ENCODE measurements at regions not wholly inside any gene's neighbourhood (a gene's known extent, or its start where the extent isn't known, plus 50 kb on each side); places are given as distances from the start of the nearest gene placed in this dataset.
"Not testable (repeated sequence)": the region's sequence is repeated elsewhere in the genome, so short reads cannot be mapped to it uniquely, and the experiment has no call there.

DNA sequence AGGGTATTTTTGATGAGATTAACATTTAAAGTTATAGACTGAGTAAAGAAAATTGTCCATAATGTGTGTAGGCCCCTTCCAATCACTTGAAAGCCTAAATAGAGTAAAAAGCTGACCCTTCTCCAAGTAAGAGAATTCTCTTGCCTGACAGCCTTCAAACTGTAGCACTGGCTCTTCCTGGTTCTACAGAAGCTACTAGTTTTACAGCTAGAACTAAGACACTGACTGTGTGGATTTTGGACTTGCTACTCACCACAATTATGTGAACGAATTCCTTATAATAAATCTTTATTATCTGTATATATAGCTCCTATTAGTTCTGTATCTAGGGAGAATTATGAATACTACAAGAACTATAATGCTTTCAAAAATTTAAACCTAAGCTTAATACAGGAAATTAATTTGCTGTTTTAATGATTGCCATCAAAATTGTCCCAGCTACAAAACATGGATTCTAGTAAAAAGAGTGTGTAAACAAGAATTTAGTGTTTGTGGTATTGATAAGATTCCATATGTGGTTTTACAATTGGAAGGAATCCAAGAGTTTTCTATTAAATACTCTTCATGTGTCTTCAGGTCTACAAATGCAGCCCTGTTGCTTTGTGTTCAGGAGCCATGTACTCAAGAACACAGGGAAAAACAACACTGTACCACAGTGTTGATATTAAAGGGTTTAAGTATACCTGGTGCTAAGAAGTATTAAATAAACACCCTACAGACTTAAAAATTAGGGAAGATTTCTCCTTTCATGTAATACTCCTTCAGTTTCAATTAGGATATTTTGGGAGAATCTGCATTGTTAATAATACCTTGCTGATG, 366.5 kb downstream of the CXXC4 start:
- peak; percentile 82 for DNase-seq

DNA sequence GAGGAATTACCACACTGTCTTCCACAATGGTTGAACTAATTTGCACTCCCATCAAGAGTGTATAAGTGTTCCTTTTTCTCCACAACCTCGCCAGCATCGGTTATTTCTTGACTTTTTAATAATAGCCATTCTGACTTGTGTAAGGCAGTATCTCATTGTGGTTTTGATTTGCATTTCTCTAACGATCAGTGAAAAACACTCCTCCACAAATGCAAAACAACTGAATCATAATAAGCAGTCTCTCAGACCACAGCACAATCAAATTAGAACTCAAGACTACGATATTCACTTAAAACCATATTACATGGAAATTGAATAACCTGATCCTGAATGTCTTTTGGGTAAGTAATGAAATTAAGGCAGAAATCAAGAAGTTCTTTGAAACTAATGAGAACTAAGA, 371.7 kb downstream of the CXXC4 start:
- DNase-seq, result no peak

DNA sequence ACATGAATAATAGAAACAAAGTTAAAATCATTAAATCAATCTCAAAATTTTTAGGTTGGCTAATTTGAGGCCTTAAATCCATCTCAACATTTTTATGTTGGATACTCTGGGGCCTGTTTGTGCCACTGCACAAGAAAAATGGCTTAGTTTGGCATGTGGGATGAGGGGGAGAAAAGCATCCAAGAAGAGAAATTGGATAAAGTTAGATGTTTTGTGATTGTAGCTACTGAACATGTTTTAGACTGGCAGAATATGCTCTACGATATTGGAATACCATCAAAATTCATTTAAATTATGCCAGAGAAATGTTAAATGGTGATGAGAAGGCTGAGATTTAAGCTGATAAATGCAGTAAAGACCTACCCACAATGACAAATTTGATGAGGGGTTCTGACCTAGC, 376.9 kb downstream of the CXXC4 start:
- DNase-seq, result no peak

DNA sequence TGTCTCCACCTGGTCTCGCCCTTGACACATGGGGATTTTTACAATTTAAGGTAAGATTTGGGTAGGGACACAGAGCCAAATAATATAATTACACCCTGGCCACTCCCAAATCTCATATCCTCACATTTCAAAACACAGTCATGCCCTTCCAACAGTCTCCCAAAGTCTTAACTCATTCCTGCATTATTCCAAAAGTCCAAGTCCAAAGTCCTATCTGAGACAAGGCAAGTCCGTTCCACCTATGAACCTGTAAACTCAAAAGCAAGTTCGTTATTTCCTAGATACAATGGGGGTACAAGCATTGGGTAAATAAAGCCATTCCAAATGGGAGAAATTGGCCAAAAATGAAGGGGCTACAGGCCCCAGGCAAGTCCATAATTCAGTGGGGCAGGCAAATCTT, 380.8 kb downstream of the CXXC4 start:
- no peak for DNase-seq

DNA sequence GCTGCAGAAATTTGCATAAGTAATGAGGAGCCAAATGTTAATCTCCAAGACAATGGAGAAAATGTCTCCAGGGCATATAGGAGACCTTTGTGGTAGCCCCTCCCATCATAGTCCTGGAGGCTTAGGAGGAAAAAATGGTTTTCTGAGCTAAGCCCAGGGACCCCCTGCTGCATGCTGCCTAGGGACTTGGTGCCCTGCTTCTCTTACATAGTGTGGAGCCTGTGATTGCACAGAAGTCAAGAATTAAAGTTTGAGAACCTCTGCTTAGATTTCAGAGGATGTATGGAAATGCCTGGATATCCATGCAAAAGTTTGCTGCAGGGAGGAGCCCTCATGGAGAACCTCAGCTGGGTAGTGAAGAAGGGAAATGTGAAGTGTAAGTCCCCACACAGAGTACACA, 379.4 kb upstream of the TACR3 start:
- peak; percentile 2 for DNase-seq

DNA sequence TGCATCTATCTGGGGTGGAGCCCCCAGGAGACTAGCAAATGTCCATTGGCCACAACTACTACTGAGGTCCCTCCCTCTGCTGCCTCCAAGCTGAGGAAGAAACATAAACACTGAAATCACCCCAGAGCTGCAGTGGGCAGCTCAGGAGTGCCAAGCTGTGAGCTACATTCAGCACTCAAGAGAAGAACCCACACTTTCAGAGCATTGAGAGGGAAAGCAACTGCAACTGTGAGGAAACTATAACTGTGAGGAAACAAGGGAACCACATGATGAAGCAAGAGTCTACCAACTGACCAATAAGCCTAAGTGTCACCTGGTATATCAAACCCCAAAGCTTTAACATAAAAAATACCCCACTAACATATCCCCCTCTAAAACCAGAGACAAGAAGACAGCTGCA, 373.5 kb upstream of the TACR3 start:
- DNase-seq, result no peak

DNA sequence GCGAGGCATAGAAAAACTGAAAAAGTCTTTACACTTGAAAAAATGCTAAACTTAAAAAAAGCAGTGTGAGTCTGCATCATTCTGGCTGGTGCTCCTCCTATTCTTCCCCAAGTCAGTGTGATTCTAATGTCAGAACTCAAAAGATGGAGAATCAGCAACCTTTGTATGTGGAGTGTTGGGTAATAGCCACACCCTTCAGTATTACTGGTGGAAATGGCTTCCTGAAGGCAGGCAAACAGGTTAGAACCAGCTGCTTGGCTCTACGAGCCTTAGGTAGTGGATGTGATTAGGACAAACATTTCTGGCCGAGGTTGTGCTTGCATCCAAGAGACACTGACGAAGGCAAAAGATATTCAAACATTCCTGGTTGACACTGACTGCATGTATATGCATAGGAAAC, 353.4 kb upstream of the TACR3 start:
- DNase-seq, result no peak

DNA sequence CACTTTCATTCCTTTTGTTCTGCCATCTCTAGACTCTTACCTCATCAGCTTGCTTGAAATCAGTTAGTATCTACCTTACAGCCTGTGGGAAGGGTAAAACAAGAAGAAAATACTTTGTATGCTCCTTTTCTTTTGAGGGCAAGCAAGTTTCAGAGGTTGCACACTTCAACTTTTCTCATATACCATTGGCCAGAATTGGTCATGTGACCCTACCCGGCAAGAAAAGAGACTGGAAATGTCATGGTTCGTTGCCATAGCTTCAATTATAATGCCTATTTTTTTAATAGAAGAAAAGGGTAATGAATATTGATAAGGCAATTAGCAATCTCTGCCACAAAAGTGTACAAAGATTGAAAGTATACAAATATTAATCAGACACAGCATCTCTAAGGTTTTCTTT, 346.7 kb upstream of the TACR3 start:
- DNase-seq, result no peak

DNA sequence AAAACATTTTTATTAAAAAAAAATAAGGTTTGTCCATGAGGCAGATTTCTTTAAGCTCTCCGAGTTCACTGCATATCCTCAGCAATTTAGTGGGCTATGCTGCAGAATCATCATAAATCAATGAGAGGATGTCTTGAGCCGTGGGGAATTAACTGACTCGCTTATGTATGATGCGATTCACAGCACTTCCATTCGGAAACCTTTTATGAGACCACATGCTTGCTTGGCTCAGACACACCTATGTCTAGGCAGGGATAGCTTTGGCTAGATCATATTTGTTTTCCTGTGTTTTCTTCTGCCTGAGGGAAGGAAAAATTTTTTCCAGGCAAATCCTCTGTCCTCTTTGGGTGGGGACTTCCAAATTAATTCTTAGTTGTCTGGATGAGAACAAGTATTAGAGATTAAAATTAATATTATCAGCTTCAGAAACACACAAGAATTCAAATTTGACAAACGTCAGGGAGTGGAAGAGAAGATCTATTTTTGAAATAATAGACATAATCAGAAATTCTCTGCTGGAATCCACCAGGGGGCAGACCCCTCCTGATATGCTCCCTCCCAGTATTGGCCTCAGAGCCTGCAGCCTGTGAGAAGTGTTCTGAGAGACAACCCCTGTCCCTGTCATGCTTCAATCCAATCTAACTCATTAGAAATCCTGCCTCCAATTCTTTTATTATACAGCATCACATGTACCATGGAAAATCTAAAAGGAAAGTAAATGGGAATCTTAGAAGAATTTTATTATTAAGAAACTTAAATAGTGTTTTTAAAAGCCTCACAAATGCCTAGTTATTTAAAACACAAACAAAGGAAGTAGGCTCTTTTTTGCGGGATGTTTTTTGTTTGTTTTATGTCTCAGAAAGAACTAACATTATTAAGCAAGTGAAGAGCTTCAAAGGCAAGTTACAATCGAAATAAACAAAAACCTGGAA, 345.1 kb upstream of the TACR3 start:
- DNase-seq, result peak; percentile 86

DNA sequence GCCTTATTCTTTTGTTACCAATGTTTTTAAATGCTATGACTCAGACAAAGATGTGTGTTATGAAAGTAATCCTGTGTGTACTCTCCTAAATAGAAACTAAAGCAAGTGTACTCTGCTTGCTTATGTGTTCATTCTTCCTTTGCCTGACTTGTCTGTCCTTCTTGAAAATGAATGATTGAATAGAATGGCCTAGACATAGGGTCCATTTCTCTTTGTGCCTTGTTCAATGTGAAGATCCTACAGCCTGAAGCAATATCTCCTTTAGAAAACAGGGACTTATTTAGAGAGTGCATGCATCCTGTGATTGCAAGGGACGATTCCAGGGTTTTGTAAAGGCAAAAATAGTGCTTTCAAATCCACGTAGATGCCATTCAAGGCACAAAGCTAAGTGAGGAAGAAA, 343.6 kb upstream of the TACR3 start:
- peak; percentile 39 for DNase-seq

DNA sequence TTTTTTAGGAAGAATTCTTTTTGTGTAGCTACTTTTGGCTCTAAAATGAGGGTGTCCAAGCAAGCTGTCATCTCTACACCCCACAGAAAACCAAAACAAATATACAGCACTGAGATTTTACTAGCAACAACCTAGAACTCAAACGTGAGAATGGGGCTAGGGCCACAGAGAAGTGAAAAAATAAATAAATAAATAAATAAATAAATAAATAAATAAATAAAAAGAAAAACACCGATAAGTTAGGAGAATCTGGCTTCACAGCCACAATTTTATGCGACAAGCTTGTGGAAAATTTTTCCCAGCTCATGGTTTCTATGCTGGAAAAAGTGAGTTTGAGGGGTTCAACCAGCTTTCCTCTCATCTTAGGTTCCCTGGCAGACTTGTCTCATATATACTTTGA, 324.6 kb upstream of the TACR3 start:
- no peak for DNase-seq

DNA sequence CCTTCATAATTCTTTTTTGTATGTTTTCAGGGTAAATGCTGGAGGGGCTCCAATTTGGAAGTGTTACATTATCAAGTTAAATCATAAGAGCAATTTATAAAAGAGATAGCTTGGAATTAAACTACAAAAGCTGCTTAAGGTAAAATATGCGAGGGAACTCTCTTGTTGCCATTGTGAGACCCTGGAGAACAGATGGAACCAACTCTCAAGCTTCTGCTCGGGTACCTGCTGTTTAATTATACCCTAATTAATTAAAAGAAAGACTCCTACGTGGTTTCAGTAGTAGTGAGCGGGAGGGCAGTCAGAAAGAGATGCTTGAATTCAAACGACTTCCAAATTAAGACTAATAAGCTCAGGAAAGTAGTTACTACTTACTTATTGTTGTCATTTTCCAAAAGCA, 313.1 kb upstream of the TACR3 start:
- DNase-seq, result no peak

DNA sequence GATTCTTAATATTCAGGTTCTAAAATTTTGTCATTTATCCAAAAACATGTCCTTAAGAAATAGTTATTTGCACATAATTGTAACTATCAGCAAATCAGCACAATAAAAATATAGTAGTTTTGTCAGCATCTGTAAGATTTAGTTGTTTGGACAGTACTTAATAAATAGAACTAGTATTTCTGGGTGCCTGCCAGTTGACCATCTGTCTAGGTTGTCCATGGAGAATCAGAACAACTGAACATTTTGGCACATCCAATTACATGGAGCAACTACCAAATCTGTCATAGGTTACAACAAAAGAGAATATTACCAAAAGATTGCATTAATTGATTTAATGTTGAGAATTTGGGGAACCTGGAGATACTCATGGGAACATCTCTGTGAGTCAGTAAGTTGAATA, 305.5 kb upstream of the TACR3 start:
- no peak for DNase-seq

DNA sequence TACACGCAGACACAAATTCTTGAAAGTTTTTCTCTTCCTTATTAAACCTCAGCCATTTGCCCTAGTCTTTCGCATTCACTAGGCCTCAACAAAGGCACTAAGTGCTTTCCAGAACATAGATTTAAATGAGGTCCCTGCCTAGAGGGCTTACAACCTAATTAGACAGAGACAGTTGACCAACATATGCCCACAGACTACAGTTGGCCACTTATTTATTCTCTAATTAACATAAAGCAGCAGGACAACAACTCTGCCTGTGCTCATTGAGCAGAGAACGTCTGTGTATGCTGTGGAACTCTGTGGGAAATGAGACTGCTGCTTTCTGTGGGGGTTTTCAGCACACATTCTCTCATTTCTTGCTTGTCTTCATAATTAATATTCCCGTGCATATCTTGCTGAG, 303.0 kb upstream of the TACR3 start:
- DNase-seq, result no peak

DNA sequence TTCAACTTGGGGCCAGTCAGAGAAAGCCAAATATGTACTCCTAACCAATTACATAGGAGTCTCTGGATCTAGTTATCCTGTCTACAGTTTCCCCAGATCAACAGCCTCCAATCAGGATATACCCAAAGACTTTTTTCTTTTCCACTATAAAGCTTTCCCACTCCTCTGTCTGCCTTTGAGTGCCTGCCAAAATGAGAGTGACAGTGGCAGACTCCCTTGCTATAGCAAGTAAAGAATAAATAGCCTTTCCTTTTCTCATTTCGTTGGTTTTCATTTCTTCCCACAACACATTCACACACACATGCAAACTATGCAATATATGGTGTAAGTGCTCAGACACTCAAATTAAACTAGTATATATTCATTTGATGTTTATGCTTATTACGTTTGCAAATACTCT, 302.4 kb upstream of the TACR3 start:
- no peak for DNase-seq

DNA sequence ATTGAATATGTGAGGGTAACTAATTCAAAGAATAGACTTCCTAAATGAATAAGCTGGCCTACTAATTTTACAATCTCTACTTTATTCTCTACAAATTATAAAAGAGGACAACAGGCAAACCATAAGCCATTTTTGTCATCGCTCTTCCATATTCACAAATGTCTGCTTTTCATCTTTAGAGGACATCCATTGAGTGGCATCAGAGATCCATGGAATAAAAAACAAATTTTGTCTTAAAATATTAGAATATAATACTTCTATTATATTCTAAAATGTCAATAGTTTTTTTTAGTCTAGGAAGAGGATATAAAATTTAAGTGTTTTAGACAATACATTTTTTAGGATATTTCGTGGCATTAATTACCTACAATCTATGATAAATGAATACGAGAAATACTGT, 300.9 kb upstream of the TACR3 start:
- no peak for DNase-seq

DNA sequence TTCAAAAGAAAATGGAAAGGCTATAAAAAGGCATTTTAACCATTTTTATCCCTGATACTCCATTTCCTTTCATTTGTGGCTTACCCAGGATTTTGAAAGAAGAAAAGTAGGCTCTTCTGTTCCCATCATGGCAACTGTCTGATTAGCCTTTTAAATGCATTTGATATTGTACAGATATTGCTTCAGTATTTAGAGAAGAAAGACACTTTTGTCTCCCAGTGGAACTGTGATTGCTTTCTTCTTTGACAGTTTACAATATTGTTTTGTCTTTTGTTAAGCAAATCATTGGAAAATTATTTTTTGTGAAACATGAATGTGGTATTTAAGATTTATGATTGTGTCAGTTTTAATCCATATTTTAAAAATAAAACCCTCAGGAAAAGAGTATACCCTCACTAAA, 297.4 kb upstream of the TACR3 start:
- DNase-seq, result no peak

DNA sequence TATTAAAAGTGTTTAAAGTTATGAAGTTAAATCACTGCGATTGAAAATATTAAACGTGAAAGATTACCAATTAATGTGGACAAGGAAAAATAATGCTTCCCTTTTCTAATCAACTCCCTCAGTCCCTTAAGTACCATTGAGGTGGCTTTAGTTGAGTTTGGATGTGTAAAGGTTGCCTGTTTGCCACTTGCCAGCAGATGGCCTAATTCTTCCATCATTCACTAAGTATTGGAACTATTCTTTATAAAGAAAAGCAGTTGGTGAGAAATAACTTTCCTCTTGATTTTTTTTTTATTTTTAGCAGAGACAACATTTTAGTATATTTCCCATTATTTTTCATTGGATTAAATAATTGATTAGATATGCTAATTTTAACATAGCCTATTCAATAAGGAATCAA, 295.9 kb upstream of the TACR3 start:
- peak; percentile 65 for DNase-seq

DNA sequence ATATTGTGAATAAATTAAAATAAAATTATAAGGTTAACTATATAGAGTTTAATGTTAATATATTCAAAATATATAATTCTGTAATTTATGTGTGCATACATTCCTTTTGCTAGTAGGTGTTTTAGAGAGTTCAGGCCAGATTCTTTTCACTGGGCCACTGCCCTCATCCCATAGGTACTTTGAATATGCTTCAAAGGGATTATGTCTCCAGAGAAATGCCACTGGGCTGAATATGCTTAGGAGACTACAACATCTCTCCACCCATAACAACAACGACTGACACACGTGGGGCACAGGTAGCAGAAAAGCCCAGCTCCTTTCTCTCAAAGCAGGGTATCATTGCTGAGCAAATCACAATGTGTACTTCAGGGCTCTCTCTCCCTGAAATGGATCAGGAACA, 290.9 kb upstream of the TACR3 start:
- no peak for DNase-seq

DNA sequence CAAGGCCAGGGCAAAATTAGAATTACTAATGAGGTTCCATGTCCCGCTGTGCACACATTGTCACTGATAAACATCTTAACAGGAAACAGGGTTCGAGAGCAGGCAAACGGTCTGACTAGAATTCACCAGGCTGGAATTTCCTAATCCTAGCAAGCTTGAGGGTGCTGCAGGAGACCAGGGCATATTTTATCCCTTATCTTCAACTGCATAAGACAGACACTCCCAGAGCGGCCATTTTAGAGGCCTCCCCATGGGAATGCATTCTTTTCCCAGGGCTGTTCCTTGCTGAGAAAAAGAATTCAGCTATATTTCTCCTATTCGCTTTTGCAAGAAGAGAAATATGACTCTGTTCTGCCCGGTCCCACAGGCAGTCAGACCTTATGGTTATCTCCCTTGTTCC, 282.5 kb upstream of the TACR3 start:
- DNase-seq, result not testable (repeated sequence)

DNA sequence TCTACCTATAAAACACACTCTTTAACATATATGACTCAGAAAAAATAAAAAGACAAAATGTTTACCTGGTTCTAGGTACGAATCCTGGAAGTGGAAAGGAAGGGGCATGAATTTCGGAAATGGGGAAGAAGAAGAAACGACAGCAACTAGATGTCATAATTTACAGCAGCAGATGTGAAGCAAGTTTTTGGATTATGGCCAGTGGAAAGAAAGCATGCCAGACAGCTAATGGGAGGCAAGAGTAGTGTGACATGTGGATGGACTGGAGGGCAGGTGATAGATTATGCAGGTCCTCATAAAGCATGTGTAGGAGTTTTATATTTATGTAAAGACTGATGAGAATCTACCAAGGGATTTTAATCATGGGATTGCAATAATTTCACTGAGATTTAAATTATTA, 279.0 kb upstream of the TACR3 start:
- no peak for DNase-seq

DNA sequence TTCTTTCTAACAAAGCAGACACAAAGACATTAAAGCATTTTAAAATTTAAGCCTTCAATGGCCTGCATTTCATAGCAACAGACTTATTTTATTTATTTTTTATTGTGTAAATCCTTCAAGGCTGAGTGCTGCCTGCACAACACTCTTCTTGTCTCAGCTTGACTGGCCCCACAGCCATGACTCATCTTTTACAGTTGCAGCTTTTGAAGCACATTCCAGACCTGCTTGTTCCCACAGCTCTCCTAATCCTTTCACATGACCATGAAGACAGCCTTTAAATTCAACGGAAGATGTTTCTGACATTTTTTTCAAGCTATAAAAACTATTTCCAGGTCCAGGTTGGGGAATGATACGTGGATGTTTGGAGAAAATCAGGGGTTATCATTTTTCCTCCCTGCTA, 276.9 kb upstream of the TACR3 start:
- DNase-seq, result peak; percentile 86

DNA sequence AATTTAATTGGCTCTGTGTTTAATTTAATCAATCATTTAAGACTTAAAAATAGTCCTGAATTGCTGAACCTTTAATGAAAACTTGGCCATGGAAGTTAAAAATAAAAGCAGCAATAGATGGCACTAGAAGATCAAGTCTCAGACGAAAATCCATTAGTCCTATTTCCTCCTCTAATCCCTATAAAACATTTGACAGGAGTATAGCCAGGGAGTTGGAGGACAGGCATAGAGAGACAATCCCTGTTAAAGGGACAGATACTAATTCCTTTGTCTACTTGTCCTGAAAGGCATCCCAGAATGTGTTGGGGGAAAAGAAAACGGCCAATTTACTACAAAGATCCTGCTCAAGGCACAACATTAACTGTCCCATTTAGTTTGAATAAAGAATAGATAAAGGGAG, 276.3 kb upstream of the TACR3 start:
- peak; percentile 71 for DNase-seq

DNA sequence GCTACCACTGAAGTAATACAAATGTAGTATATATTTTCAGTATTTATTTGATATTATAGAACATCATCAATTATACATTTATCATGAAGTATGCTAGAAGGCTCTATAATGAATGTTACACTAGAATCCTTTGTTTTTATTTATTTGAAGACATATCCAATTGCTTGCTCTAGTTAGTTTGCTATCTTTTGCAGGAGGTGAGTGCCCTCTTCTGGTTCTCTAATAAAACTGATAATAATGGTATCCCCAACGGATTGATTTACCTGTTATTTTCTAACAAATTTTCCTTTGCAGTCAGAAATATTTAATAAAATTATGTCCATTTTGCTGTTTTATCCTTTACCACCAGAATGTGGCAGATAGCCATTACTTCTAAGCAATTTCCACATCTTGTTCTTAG, 274.3 kb upstream of the TACR3 start:
- DNase-seq, result peak; percentile 53

All from DMS53 (cell line).